ENCODE measurements at regions not wholly inside any gene's neighbourhood (a gene's known extent, or its start where the extent isn't known, plus 50 kb on each side); places are given as distances from the start of the nearest gene placed in this dataset.

DNA sequence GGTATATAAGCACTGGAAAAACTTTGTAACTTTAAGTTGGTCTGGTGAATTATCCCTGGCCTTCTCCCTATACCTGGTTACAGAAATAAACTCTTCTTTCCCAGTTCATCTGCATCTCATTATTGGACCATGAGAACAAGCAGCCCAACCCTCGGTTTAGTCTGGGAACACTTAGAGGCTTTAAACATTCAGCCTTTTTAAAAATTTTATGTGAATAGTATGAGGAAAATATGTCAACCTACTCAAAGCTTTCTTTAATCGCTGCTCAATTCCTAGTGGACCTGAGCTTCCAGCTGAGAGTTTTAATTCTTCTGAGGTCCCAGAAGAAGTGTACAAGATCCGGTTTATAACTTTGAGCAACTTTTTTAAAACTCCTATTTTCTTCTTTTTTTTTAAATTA is 358.6 kb upstream of the NOCT start:
- Histone ChIP-seq H3K9me1 (ENCODE audit: control insufficient read depth, extremely low read depth, insufficient read depth, low read length) (no peaks in the 10 kb centered on the region), H3K27me3 (ENCODE audit: control insufficient read depth, extremely low read depth, insufficient read depth, low read length) (no peaks in the 10 kb centered on the region), H3K9me3 (ENCODE audit: control insufficient read depth, low read depth, low read length) (no peaks in the 10 kb centered on the region), H3K27ac (ENCODE audit: control insufficient read depth, insufficient read depth, low read length) (no peak overlapping the region), H4K20me1 (ENCODE audit: control insufficient read depth, extremely low read depth, insufficient read depth, low read length) (no peaks in the 10 kb centered on the region), H3K4me3 (ENCODE audit: control insufficient read depth in 2 of 3, extremely low read depth in 1 of 3, insufficient read depth in 2 of 3, low read depth in 1 of 3, low read length in 3 of 3) (no peak overlapping the region), H3K9ac (ENCODE audit: control insufficient read depth, extremely low read depth, insufficient read depth, low read length) (no peak overlapping the region), H3K4me2 (ENCODE audit: control insufficient read depth, extremely low read depth, insufficient read depth, low read depth, low read length) (no peak overlapping the region), H3K4me1 (ENCODE audit: control insufficient read depth, extremely low read depth, insufficient read depth, low read length) (no peaks in the 10 kb centered on the region), H2AFZ (ENCODE audit: control insufficient read depth, low read length) (no peak overlapping the region), H3K36me3 (ENCODE audit: control insufficient read depth in 2 of 2, extremely low read depth in 1 of 2, insufficient read depth in 2 of 2, low read length in 2 of 2) (no peaks in the 10 kb centered on the region), H3K79me2 (ENCODE audit: control insufficient read depth, insufficient read depth, low read length) (no peaks in the 10 kb centered on the region)
- TF ChIP-seq, protein P1, sequence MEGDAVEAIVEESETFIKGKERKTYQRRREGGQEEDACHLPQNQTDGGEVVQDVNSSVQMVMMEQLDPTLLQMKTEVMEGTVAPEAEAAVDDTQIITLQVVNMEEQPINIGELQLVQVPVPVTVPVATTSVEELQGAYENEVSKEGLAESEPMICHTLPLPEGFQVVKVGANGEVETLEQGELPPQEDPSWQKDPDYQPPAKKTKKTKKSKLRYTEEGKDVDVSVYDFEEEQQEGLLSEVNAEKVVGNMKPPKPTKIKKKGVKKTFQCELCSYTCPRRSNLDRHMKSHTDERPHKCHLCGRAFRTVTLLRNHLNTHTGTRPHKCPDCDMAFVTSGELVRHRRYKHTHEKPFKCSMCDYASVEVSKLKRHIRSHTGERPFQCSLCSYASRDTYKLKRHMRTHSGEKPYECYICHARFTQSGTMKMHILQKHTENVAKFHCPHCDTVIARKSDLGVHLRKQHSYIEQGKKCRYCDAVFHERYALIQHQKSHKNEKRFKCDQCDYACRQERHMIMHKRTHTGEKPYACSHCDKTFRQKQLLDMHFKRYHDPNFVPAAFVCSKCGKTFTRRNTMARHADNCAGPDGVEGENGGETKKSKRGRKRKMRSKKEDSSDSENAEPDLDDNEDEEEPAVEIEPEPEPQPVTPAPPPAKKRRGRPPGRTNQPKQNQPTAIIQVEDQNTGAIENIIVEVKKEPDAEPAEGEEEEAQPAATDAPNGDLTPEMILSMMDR (optimal IDR thresholded peaks at IDR 0.05 in 1 of 3, IDR thresholded peaks at IDR 0.05 in 1 of 3, conservative IDR thresholded peaks at IDR 0.05 in 1 of 3; ENCODE audit: extremely low read depth in 1 of 3, insufficient read depth in 2 of 3, low read length in 3 of 3), result no peak
- no peak for TF ChIP-seq EZH2 (IDR thresholded peaks at IDR 0.05; ENCODE audit: low read length)
- dilution Hi-C loops (cut with MboI; ENCODE audit: extremely low pct_ligation_motif_present, low sequenced_read_pairs), result no loop called here
- FAIRE-seq (no peak), DNase-seq (ENCODE audit: low read depth, low spot score) (no peak)

DNA sequence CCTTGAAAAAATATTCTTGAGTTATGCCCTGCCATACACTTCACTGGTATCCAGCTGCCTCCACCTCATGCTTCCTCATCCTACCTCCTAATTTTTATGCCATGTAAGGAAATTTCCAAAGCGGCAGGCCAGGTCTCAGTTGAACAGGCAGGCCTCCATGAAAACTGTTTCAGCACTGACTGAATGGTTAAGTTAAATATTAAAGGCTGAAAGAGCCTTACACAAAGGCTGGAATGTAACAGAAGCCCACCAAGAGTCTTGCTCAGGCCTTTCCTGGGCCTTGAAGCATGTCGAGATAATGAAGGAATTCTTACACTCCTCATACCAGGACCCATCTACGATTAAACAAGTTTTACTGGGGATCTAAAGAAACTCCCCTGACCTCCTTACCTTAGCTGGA is 359.6 kb upstream of the NOCT start:
- H3K4me2 ChIP-seq (ENCODE audit: control insufficient read depth, extremely low read depth, insufficient read depth, low read depth, low read length), result no peak overlapping the region
- no peaks in the 10 kb centered on the region for H3K27me3 ChIP-seq (ENCODE audit: control insufficient read depth, extremely low read depth, insufficient read depth, low read length)
- H3K9ac ChIP-seq (ENCODE audit: control insufficient read depth, extremely low read depth, insufficient read depth, low read length), result no peak overlapping the region
- dilution Hi-C loops (cut with MboI; ENCODE audit: extremely low pct_ligation_motif_present, low sequenced_read_pairs), result no loop called here
- H3K36me3 ChIP-seq (ENCODE audit: control insufficient read depth in 2 of 2, extremely low read depth in 1 of 2, insufficient read depth in 2 of 2, low read length in 2 of 2), result no peaks in the 10 kb centered on the region
- H3K9me1 ChIP-seq (ENCODE audit: control insufficient read depth, extremely low read depth, insufficient read depth, low read length), result no peaks in the 10 kb centered on the region
- H4K20me1 ChIP-seq (ENCODE audit: control insufficient read depth, extremely low read depth, insufficient read depth, low read length), result no peaks in the 10 kb centered on the region
- FAIRE-seq, result no peak
- H3K4me1 ChIP-seq (ENCODE audit: control insufficient read depth, extremely low read depth, insufficient read depth, low read length), result no peaks in the 10 kb centered on the region
- H3K79me2 ChIP-seq (ENCODE audit: control insufficient read depth, insufficient read depth, low read length), result no peaks in the 10 kb centered on the region
- no peaks in the 10 kb centered on the region for H3K9me3 ChIP-seq (ENCODE audit: control insufficient read depth, low read depth, low read length)
- no peak overlapping the region for H3K27ac ChIP-seq (ENCODE audit: control insufficient read depth, insufficient read depth, low read length)
- no peak overlapping the region for H3K4me3 ChIP-seq (ENCODE audit: control insufficient read depth in 2 of 3, extremely low read depth in 1 of 3, insufficient read depth in 2 of 3, low read depth in 1 of 3, low read length in 3 of 3)
- no peak overlapping the region for H2AFZ ChIP-seq (ENCODE audit: control insufficient read depth, low read length)
- no peak for DNase-seq (ENCODE audit: low read depth, low spot score)
- no peak for TF ChIP-seq EZH2 (IDR thresholded peaks at IDR 0.05; ENCODE audit: low read length)
- TF ChIP-seq, protein P1 (optimal IDR thresholded peaks at IDR 0.05 in 1 of 3, IDR thresholded peaks at IDR 0.05 in 1 of 3, conservative IDR thresholded peaks at IDR 0.05 in 1 of 3; ENCODE audit: extremely low read depth in 1 of 3, insufficient read depth in 2 of 3, low read length in 3 of 3), result no peak
